ENCODE measurements at regions not wholly inside any gene's neighbourhood (a gene's known extent, or its start where the extent isn't known, plus 50 kb on each side); places are given as distances from the start of the nearest gene placed in this dataset.

DNA sequence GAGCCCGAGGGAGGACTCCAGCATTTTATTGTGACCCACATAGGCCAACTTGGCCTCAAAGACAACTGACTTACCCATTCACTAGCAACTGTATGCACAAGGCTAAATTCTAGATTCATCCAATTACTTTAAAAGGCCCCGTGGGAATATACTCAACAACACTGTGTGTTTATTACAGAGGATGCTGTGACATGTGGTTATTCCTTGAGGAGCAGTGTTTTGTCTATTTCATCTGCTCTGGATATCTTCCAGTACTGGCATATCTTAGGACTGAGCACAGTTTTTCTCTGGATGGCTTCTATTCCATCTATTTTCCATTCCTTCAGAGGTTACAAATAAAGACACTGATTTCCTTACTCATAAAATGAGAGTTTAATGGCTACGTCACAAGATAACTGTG is 87.2 kb upstream of the KRAS start:
- TF ChIP-seq, protein P1, sequence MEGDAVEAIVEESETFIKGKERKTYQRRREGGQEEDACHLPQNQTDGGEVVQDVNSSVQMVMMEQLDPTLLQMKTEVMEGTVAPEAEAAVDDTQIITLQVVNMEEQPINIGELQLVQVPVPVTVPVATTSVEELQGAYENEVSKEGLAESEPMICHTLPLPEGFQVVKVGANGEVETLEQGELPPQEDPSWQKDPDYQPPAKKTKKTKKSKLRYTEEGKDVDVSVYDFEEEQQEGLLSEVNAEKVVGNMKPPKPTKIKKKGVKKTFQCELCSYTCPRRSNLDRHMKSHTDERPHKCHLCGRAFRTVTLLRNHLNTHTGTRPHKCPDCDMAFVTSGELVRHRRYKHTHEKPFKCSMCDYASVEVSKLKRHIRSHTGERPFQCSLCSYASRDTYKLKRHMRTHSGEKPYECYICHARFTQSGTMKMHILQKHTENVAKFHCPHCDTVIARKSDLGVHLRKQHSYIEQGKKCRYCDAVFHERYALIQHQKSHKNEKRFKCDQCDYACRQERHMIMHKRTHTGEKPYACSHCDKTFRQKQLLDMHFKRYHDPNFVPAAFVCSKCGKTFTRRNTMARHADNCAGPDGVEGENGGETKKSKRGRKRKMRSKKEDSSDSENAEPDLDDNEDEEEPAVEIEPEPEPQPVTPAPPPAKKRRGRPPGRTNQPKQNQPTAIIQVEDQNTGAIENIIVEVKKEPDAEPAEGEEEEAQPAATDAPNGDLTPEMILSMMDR (IDR thresholded peaks at IDR 0.05): no peak
- no peak for TF ChIP-seq POLR2A (IDR thresholded peaks at IDR 0.05)
